ENCODE measurements at regions not wholly inside any gene's neighbourhood (a gene's known extent, or its start where the extent isn't known, plus 50 kb on each side); places are given as distances from the start of the nearest gene placed in this dataset.
"Not testable (repeated sequence)": the region's sequence is repeated elsewhere in the genome, so short reads cannot be mapped to it uniquely, and the experiment has no call there.

- DNase-seq (no peak), ATAC-seq (ENCODE audit: low read depth) (no peak)
- Histone ChIP-seq H3K4ac (ENCODE audit: low read depth, low read length) (no peak overlapping the region), H3K9ac (ENCODE audit: low read depth, low read length) (no peak overlapping the region), H2BK20ac (ENCODE audit: low read depth, low read length) (no peak overlapping the region), H3K36me3 (ENCODE audit: control insufficient read depth, insufficient read depth, low read length) (no peaks in the 10 kb centered on the region), H3K4me1 (ENCODE audit: control insufficient read depth, insufficient read depth, low read length) (no peaks in the 10 kb centered on the region), H3K14ac (replicated peaks; ENCODE audit: low read depth, low read length) (no peak overlapping the region), H3K27me3 (ENCODE audit: control insufficient read depth, insufficient read depth, low read length) (no peaks in the 10 kb centered on the region), H2AK9ac (replicated peaks; ENCODE audit: low read depth, low read length, poor library complexity) (no peak overlapping the region), H2BK15ac (ENCODE audit: low read depth, low read length) (no peak overlapping the region), H3K27ac (ENCODE audit: insufficient read depth, low read length) (no peak overlapping the region), H3K23ac (ENCODE audit: low read depth, low read length) (no peak overlapping the region), H3K79me1 (ENCODE audit: low read depth in 1 of 2, low read length in 2 of 2) (no peaks in the 10 kb centered on the region), H4K91ac (ENCODE audit: insufficient read depth, low read depth, low read length) (no peak overlapping the region), H2AFZ (replicated peaks; ENCODE audit: low read length, poor library complexity) (no peak overlapping the region), H3K56ac (ENCODE audit: extremely low read depth, insufficient read depth, low read length) (no peak overlapping the region), H4K5ac (ENCODE audit: low read depth, low read length) (no peak overlapping the region), H3K4me2 (ENCODE audit: low read depth, low read length) (no peak overlapping the region), H2BK5ac (ENCODE audit: low read depth, low read length, poor library complexity, severe bottlenecking) (no peak overlapping the region), H3K4me3 (ENCODE audit: insufficient read depth, low read depth, low read length) (no peak overlapping the region), H3K9me1 (ENCODE audit: insufficient read depth, low read length) (no peaks in the 10 kb centered on the region), H2BK120ac (ENCODE audit: low read depth, low read length) (no peak overlapping the region), H4K8ac (ENCODE audit: low read depth in 2 of 2, low read length in 2 of 2) (no peak overlapping the region), H3K18ac (ENCODE audit: low read depth, low read length) (no peak overlapping the region), H2AK5ac (ENCODE audit: low read depth, low read length) (no peak overlapping the region), H3K9me3 (ENCODE audit: control insufficient read depth, insufficient read depth, low read length) (0 out of 2 replicates have a peak, but pooled peaks cover 2% of the 10 kb centered on the region), H4K20me1 (ENCODE audit: insufficient read depth, low read length) (no peaks in the 10 kb centered on the region)
- intact Hi-C loops (cut with micrococcal nuclease) (no loop called here), dilution Hi-C loops (cut with HindIII; ENCODE audit: low sequenced_read_pairs, unreplicated experiment) (no loop called here), in situ Hi-C loops (cut with MboI; ENCODE audit: low sequenced_read_pairs) (no loop called here)
- WGBS, 2 experiments (ENCODE audit: extremely low coverage in 2 of 2, insufficient read length in 1 of 2): no CpG with 5 or more reads among the region's 2 CpGs
- ChIA-PET POLR2A (ENCODE audit: unreplicated experiment) (no interaction called here), CTCF (no interaction called here)
- no TSS peak for BruUV-seq (replicated peaks)
- TF ChIP-seq RAD21 (IDR thresholded peaks at IDR 0.05; ENCODE audit: low read length) (no peak), MXI1 (IDR thresholded peaks at IDR 0.05; ENCODE audit: borderline replicate concordance, low read depth, low read length) (no peak), NFE2L2 (IDR thresholded peaks at IDR 0.05; ENCODE audit: low read depth, low read length) (no peak), SMC3 (IDR thresholded peaks at IDR 0.05; ENCODE audit: low read depth, low read length) (no peak)
Observed at GRCh38 chr10:20481054-20481453, 416.1 kb downstream of the NEBL start.

GRCh38 chr10:20480575-20480974 lies 416.5 kb downstream of the NEBL start:
- H3K4ac ChIP-seq (ENCODE audit: low read depth, low read length); H3K9me1 ChIP-seq (ENCODE audit: insufficient read depth, low read length); H4K8ac ChIP-seq (ENCODE audit: low read depth in 2 of 2, low read length in 2 of 2); H3K27me3 ChIP-seq (ENCODE audit: control insufficient read depth, insufficient read depth, low read length); H3K79me1 ChIP-seq (ENCODE audit: low read depth in 1 of 2, low read length in 2 of 2); H2AFZ ChIP-seq (replicated peaks; ENCODE audit: low read length, poor library complexity); H3K56ac ChIP-seq (ENCODE audit: extremely low read depth, insufficient read depth, low read length); H3K4me3 ChIP-seq (ENCODE audit: insufficient read depth, low read depth, low read length); H3K18ac ChIP-seq (ENCODE audit: low read depth, low read length); H3K27ac ChIP-seq (ENCODE audit: insufficient read depth, low read length); H2BK120ac ChIP-seq (ENCODE audit: low read depth, low read length); POLR2A ChIA-PET (ENCODE audit: unreplicated experiment); CTCF ChIA-PET; H3K14ac ChIP-seq (replicated peaks; ENCODE audit: low read depth, low read length); H2BK20ac ChIP-seq (ENCODE audit: low read depth, low read length); H2AK5ac ChIP-seq (ENCODE audit: low read depth, low read length); H2AK9ac ChIP-seq (replicated peaks; ENCODE audit: low read depth, low read length, poor library complexity); H3K9ac ChIP-seq (ENCODE audit: low read depth, low read length); ATAC-seq (ENCODE audit: low read depth); BruUV-seq (replicated peaks); H2BK5ac ChIP-seq (ENCODE audit: low read depth, low read length, poor library complexity, severe bottlenecking); H4K20me1 ChIP-seq (ENCODE audit: insufficient read depth, low read length); H4K5ac ChIP-seq (ENCODE audit: low read depth, low read length); H3K4me1 ChIP-seq (ENCODE audit: control insufficient read depth, insufficient read depth, low read length); H3K4me2 ChIP-seq (ENCODE audit: low read depth, low read length); intact Hi-C loops (cut with micrococcal nuclease); H2BK15ac ChIP-seq (ENCODE audit: low read depth, low read length); dilution Hi-C loops (cut with HindIII; ENCODE audit: low sequenced_read_pairs, unreplicated experiment); H3K9me3 ChIP-seq (ENCODE audit: control insufficient read depth, insufficient read depth, low read length); H3K36me3 ChIP-seq (ENCODE audit: control insufficient read depth, insufficient read depth, low read length); DNase-seq; H4K91ac ChIP-seq (ENCODE audit: insufficient read depth, low read depth, low read length); H3K23ac ChIP-seq (ENCODE audit: low read depth, low read length); in situ Hi-C loops (cut with MboI; ENCODE audit: low sequenced_read_pairs): not testable (repeated sequence)
- no CpG with 5 or more reads among the region's 1 CpG for whole genome bisulfite sequencing, 2 experiments (ENCODE audit: extremely low coverage in 2 of 2, insufficient read length in 1 of 2)

All from IMR-90 (cell line).